CD4-positive, alpha-beta T cell (primary cell): ENCODE measurements at regions not wholly inside any gene's neighbourhood (a gene's known extent, or its start where the extent isn't known, plus 50 kb on each side); places are given as distances from the start of the nearest gene placed in this dataset.

Source experiments
- ATAC-seq: fragments of 200-7000 bp; cut with Tn5 transposase; one replicate; pipeline ENCODE4 v1.10.0; 2022; ENCODE audit warnings: mild to moderate bottlenecking; ENCODE audit not compliant: poor library complexity
- CTCF ChIA-PET: fragments of 350-600 bp; sonication (Branson Sonifier 250); formaldehyde crosslinking; loops from one replicate; lab custom pipeline; 2021; ENCODE audit warnings: antibody characterized with exemption, inconsistent platforms; lab: Charles Lee
- POLR2A ChIA-PET: fragments of 350-600 bp; sonication (Branson Sonifier 250); formaldehyde crosslinking; loops from one replicate; lab custom pipeline; 2021; ENCODE audit warnings: antibody characterized with exemption, inconsistent platforms; lab: Charles Lee
- DNase-seq, 14 experiments: peaks; one replicate each; pipeline ENCODE4 v3.0.0-alpha.2; 2013 to 2020; ENCODE audit warnings: mixed read lengths in 2 of 14
- H3K27ac ChIP-seq, 2 donors: one replicate each; pipeline versions ENCODE4 v1.5.1 to v1.7.0; 2013; ENCODE audit warnings: low read length in 2 of 2, low read depth in 1 of 2, mild to moderate bottlenecking in 1 of 2
- H3K27me3 ChIP-seq, 2 experiments: 1 replicate in 1 of 2; 2 replicates in 1 of 2; pipeline versions ENCODE4 v1.6.1 to v1.7.0; 2013; ENCODE audit warnings: low read length in 2 of 2, control low read depth in 1 of 2, mild to moderate bottlenecking in 1 of 2, moderate library complexity in 1 of 2; ENCODE audit not compliant: insufficient read depth in 2 of 2, control insufficient read depth in 1 of 2
- H3K36me3 ChIP-seq: one replicate; pipeline ENCODE4 v1.6.1; 2013; ENCODE audit warnings: low read length, control low read depth; ENCODE audit not compliant: insufficient read depth
- H3K4me1 ChIP-seq: one replicate; pipeline ENCODE4 v1.6.1; 2013; ENCODE audit warnings: low read length, control low read depth; ENCODE audit not compliant: insufficient read depth
- H3K4me3 ChIP-seq: one replicate; pipeline ENCODE4 v1.5.1; 2013; ENCODE audit warnings: mild to moderate bottlenecking, low read length, moderate library complexity
- H3K9me3 ChIP-seq, 2 experiments: 1 replicate in 1 of 2; 2 replicates in 1 of 2; pipeline versions ENCODE4 v1.6.1 to v1.7.0; 2013; ENCODE audit warnings: low read length in 2 of 2, mild to moderate bottlenecking in 2 of 2, control low read depth in 1 of 2, moderate library complexity in 1 of 2; ENCODE audit not compliant: control insufficient read depth in 1 of 2, insufficient read depth in 1 of 2
- H3K27ac Mint-ChIP-seq: one replicate; pipeline ENCODE4 v1.8.0; 2020; ENCODE audit warnings: mixed read lengths
- H3K27me3 Mint-ChIP-seq: one replicate; pipeline ENCODE4 v1.8.0; 2021; ENCODE audit warnings: mixed read lengths
- H3K36me3 Mint-ChIP-seq: one replicate; pipeline ENCODE4 v1.8.0; 2021; ENCODE audit warnings: low read depth, mixed read lengths
- H3K4me1 Mint-ChIP-seq: one replicate; pipeline ENCODE4 v1.8.0; 2021; ENCODE audit warnings: low read depth, mixed read lengths
- H3K4me3 Mint-ChIP-seq: one replicate; pipeline ENCODE4 v1.8.0; 2020; ENCODE audit warnings: mild to moderate bottlenecking, mixed read lengths
- H3K9me3 Mint-ChIP-seq: one replicate; pipeline ENCODE4 v1.8.0; 2020; ENCODE audit warnings: mixed read lengths
- CTCF ChIP-seq: fragments of 200-600 bp; IDR thresholded peaks from one replicate; pipeline ENCODE4 v1.8.0; 2022; ENCODE audit warnings: antibody characterized with exemption, mild to moderate bottlenecking
- intact Hi-C, 2 experiments: fragments of 100-400 bp; cut with DNase I in 1 of 2; cut with micrococcal nuclease in 1 of 2; formaldehyde crosslinking; loops; one replicate each; pipeline versions ENCODE4 v1.15.1 to v1.9.0; 2023 to 2025; cut with DNase I, micrococcal nuclease

GRCh38 chr4:181507938-181508337 is 735.3 kb upstream of the TENM3 start:
- H3K4me3 Mint-ChIP-seq: no peak overlapping the region
- no peak overlapping the region for H3K4me3 ChIP-seq
- H3K36me3 ChIP-seq: no peaks in the 10 kb centered on the region
- no peaks in the 10 kb centered on the region for H3K27me3 ChIP-seq
- no peaks in the 10 kb centered on the region for H3K4me1 ChIP-seq
- no peaks in the 10 kb centered on the region for H3K9me3 Mint-ChIP-seq
- ATAC-seq (no peak), DNase-seq (no peak)
- ChIA-PET CTCF (no interaction called here), POLR2A (no interaction called here)
- no peaks in the 10 kb centered on the region for H3K4me1 Mint-ChIP-seq
- peaks cover 0 to 2% of the 10 kb centered on the region in 2 experiments for H3K9me3 ChIP-seq
- H3K27me3 Mint-ChIP-seq: no peaks in the 10 kb centered on the region
- H3K36me3 Mint-ChIP-seq: no peaks in the 10 kb centered on the region
- TF ChIP-seq CTCF: no peak
- no peak overlapping the region for H3K27ac ChIP-seq
- H3K27ac Mint-ChIP-seq: no peak overlapping the region
- intact Hi-C loops: no loop called here

GRCh38 chr4:181508601-181509000 is 734.6 kb upstream of the TENM3 start:
- Mint-ChIP-seq H3K36me3 (no peaks in the 10 kb centered on the region), H3K27ac (no peak overlapping the region), H3K27me3 (no peaks in the 10 kb centered on the region), H3K4me1 (no peaks in the 10 kb centered on the region), H3K4me3 (no peak overlapping the region), H3K9me3 (no peaks in the 10 kb centered on the region)
- intact Hi-C loops: no loop called here
- POLR2A ChIA-PET: no interaction called here
- H3K4me1 ChIP-seq: no peaks in the 10 kb centered on the region
- CTCF ChIA-PET: no interaction called here
- DNase-seq: no peak
- H3K27me3 ChIP-seq: no peaks in the 10 kb centered on the region
- H3K36me3 ChIP-seq: no peaks in the 10 kb centered on the region
- no peak overlapping the region for H3K4me3 ChIP-seq
- ATAC-seq: no peak
- H3K27ac ChIP-seq: no peak overlapping the region
- H3K9me3 ChIP-seq: no peaks in the 10 kb centered on the region
- TF ChIP-seq CTCF: no peak

- no peaks in the 10 kb centered on the region for H3K27me3 Mint-ChIP-seq
- Histone ChIP-seq H3K36me3 (no peaks in the 10 kb centered on the region), H3K9me3 (no peaks in the 10 kb centered on the region), H3K27me3 (no peaks in the 10 kb centered on the region), H3K4me3 (no peak overlapping the region), H3K27ac (no peak overlapping the region), H3K4me1 (no peaks in the 10 kb centered on the region)
- no peak for TF ChIP-seq CTCF
- H3K9me3 Mint-ChIP-seq: no peaks in the 10 kb centered on the region
- ATAC-seq: no peak
- no peak for DNase-seq
- H3K4me3 Mint-ChIP-seq: no peak overlapping the region
- intact Hi-C loops: no loop called here
- POLR2A ChIA-PET: no interaction called here
- H3K36me3 Mint-ChIP-seq: no peaks in the 10 kb centered on the region
- no peak overlapping the region for H3K27ac Mint-ChIP-seq
- CTCF ChIA-PET: no interaction called here
- no peaks in the 10 kb centered on the region for H3K4me1 Mint-ChIP-seq
Measured at GRCh38 chr4:181509073-181509472, 734.1 kb upstream of the TENM3 start.
